Stomach (tissue), 4 donors: ENCODE measurements at regions not wholly inside any gene's neighbourhood (a gene's known extent, or its start where the extent isn't known, plus 50 kb on each side); places are given as distances from the start of the nearest gene placed in this dataset.

Experiments
- CTCF ChIP-seq, 7 experiments: fragments of 450-650 bp in 4 of 7; fragments of 200-600 bp in 3 of 7; sonication (generic) in 3 of 7; IDR thresholded peaks; one replicate each; pipeline ENCODE4 v1.5.1; 2016 to 2019; ENCODE audit warnings: antibody characterized with exemption in 7 of 7, control low read depth in 2 of 7, mild to moderate bottlenecking in 1 of 7
- POLR2AphosphoS5 ChIP-seq, 3 donors: sonication (generic); formaldehyde crosslinking; IDR thresholded peaks; one replicate each; pipeline ENCODE4 v1.6.1; 2016; ENCODE audit warnings: antibody characterized with exemption in 3 of 3

DNA sequence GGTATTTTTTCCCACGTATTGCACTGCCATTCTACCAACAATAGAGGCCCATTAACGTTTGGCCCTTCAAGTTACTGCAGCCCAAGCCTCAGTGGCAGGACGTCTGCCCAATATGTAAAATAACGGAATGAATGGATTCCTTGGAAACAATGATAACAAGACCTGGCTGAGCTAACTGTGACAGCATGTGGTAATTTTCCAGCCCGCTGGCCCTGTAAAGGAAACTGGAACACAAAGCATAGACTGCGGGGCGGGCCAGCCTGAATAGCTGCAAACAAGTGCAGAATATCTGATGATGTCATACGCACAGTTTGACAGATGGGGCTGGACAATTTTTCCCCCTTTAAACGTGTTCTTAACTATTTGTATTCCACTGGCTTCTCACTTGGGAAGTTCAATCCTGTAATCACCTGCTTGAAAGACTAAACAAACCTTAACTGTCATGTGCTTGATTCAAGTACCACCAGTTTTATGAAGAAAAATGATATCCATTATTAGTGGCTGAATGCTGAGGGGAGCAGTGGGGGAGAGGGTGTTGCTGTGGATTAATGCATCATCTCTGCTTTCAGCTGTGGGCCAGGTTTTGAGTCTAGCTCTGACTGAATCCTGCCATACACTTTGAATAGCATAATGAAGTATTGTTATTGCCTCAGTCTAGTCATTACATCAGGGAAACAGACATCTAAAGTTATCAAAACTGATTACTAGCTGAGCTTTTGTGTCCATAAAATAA, 323.9 kb downstream of the TMEM161B start:
- TF ChIP-seq CTCF (IDR thresholded peaks at IDR 0.05) (no peak), POLR2AphosphoS5 (IDR thresholded peaks at IDR 0.05) (no peak)
